Mammary epithelial cell (primary cell): ENCODE measurements at regions not wholly inside any gene's neighbourhood (a gene's known extent, or its start where the extent isn't known, plus 50 kb on each side); places are given as distances from the start of the nearest gene placed in this dataset.

ENCODE experiments used
- CTCF ChIP-seq, 2 donors: IDR thresholded peaks in 1 of 2; conservative IDR thresholded peaks in 1 of 2; 2 replicates each; pipeline ENCODE4 v1.5.1; 2011 to 2012; ENCODE audit warnings: inconsistent platforms in 2 of 2, low read length in 2 of 2, mild to moderate bottlenecking in 2 of 2, control low read depth in 1 of 2, low read depth in 1 of 2; ENCODE audit not compliant: insufficient read depth in 1 of 2; ENCODE audit errors: extremely low read depth in 1 of 2
- EZH2 ChIP-seq: IDR thresholded peaks from 2 replicates; pipeline ENCODE4 v1.6.1; 2012; ENCODE audit warnings: low read length, inconsistent platforms, borderline replicate concordance

- no peak for TF ChIP-seq CTCF (conservative IDR thresholded peaks at IDR 0.05 in 1 of 2, IDR thresholded peaks at IDR 0.05 in 1 of 2; ENCODE audit: extremely low read depth in 1 of 2, insufficient read depth in 1 of 2, low read depth in 1 of 2, low read length in 2 of 2)
- no peak for TF ChIP-seq EZH2
Observed at GRCh38 chr4:23422878-23423277, 467.0 kb downstream of the PPARGC1A start.
